Right lobe of liver (tissue), 4 donors: ENCODE measurements at regions not wholly inside any gene's neighbourhood (a gene's known extent, or its start where the extent isn't known, plus 50 kb on each side); places are given as distances from the start of the nearest gene placed in this dataset.

Source experiments
- POLR2A ChIP-seq: fragments of 450-650 bp; IDR thresholded peaks from one replicate; pipeline ENCODE4 v1.6.1; 2017; ENCODE audit warnings: antibody characterized with exemption, mild to moderate bottlenecking
- TF ChIP-seq, protein P1 (sequence below), 4 donors: fragments of 200-600 bp in 3 of 4; fragments of 450-650 bp in 1 of 4; IDR thresholded peaks; one replicate each; pipeline versions ENCODE4 v1.5.1 to v1.8.0; 2016 to 2022; ENCODE audit warnings: antibody characterized with exemption in 4 of 4, mild to moderate bottlenecking in 2 of 4
- donor health status: DM: no; HTN: no; CAD: no.
- donor health status: DM: no; HTN: no; CAD: no.
- donor health status: DM: no; HTN: yes; CAD: no.

DNA sequence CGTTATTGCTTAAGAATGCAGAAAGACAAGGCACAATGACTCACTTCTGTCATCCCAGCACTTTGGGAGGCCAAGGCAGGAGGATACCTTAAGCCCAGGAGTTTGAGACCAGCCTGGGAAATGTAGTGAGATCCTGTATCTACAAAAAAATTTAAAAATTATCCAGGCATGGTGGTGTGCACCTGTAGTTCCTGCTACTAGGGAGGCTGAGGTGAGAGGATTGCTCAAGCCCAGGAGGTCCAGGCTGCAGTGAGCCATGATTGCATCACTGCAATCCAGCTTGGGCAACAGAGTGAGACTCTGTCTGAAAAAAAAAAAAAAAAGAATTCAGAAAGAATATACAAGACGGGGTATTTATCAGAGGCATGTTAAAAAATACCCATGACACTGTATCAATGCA lies 182.0 kb upstream of the SPOPL start:
- TF ChIP-seq, protein P1, sequence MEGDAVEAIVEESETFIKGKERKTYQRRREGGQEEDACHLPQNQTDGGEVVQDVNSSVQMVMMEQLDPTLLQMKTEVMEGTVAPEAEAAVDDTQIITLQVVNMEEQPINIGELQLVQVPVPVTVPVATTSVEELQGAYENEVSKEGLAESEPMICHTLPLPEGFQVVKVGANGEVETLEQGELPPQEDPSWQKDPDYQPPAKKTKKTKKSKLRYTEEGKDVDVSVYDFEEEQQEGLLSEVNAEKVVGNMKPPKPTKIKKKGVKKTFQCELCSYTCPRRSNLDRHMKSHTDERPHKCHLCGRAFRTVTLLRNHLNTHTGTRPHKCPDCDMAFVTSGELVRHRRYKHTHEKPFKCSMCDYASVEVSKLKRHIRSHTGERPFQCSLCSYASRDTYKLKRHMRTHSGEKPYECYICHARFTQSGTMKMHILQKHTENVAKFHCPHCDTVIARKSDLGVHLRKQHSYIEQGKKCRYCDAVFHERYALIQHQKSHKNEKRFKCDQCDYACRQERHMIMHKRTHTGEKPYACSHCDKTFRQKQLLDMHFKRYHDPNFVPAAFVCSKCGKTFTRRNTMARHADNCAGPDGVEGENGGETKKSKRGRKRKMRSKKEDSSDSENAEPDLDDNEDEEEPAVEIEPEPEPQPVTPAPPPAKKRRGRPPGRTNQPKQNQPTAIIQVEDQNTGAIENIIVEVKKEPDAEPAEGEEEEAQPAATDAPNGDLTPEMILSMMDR (IDR thresholded peaks at IDR 0.05), result no peak
- TF ChIP-seq POLR2A, result no peak
